ENCODE measurements at regions not wholly inside any gene's neighbourhood (a gene's known extent, or its start where the extent isn't known, plus 50 kb on each side); places are given as distances from the start of the nearest gene placed in this dataset.
A peak's percentile ranks its signal among the peaks of the same experiment; 100 is the strongest.

DNA sequence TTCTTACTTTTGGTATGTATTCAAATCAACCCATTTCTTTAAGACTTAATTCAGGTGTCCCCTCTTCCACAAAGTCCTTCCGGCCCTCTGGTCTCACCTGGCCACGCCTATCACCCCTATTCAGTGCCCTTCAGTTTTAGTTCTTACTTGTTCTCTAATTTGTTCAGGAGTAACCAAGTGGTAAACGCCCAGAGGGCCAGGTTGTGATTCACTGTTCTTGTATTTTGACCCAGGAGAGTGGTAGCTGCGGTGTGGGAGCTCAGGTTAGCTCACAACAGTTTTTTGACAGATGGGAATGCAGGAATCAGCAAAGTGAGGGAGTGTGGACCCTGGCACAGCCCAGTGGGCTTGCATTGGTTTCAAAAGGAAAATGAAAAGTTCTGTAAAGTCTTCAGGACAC is 81.7 kb upstream of the RIPOR2 start:
- ATAC-seq: no peak
- TF ChIP-seq ARNTL (CRISPR knock-in tag; IDR thresholded peaks at IDR 0.05; ENCODE audit: borderline replicate concordance, low read depth) (no peak), ZNF70 (CRISPR knock-in tag; IDR thresholded peaks at IDR 0.05) (no peak), CSDC2 (CRISPR knock-in tag; IDR thresholded peaks at IDR 0.05) (no peak), ZNF565 (CRISPR knock-in tag; conservative IDR thresholded peaks at IDR 0.05; ENCODE audit: low read depth) (no peak), TOX (CRISPR knock-in tag; IDR thresholded peaks at IDR 0.05; ENCODE audit: borderline replicate concordance) (no peak), ZFP3 (CRISPR knock-in tag; IDR thresholded peaks at IDR 0.05) (no peak), OSR1 (CRISPR knock-in tag; IDR thresholded peaks at IDR 0.05) (no peak), GLIS3 (CRISPR knock-in tag; IDR thresholded peaks at IDR 0.05) (no peak), POU6F1 (CRISPR knock-in tag; IDR thresholded peaks at IDR 0.05; ENCODE audit: borderline replicate concordance, low read depth) (no peak), ZC3H10 (CRISPR knock-in tag; IDR thresholded peaks at IDR 0.05) (no peak), ZFP30 (CRISPR knock-in tag; IDR thresholded peaks at IDR 0.05) (no peak), ISL1 (CRISPR knock-in tag; IDR thresholded peaks at IDR 0.05) (no peak), SNAI2 (CRISPR knock-in tag; IDR thresholded peaks at IDR 0.05) (no peak), TCF4 (CRISPR knock-in tag; IDR thresholded peaks at IDR 0.05; ENCODE audit: borderline replicate concordance) (no peak), PATZ1 (CRISPR knock-in tag; IDR thresholded peaks at IDR 0.05; ENCODE audit: borderline replicate concordance) (no peak), PPARA (CRISPR knock-in tag; IDR thresholded peaks at IDR 0.05; ENCODE audit: borderline replicate concordance) (no peak), BACH2 (CRISPR knock-in tag; IDR thresholded peaks at IDR 0.05; ENCODE audit: borderline replicate concordance) (no peak)
- TF ChIP-seq, protein P1, sequence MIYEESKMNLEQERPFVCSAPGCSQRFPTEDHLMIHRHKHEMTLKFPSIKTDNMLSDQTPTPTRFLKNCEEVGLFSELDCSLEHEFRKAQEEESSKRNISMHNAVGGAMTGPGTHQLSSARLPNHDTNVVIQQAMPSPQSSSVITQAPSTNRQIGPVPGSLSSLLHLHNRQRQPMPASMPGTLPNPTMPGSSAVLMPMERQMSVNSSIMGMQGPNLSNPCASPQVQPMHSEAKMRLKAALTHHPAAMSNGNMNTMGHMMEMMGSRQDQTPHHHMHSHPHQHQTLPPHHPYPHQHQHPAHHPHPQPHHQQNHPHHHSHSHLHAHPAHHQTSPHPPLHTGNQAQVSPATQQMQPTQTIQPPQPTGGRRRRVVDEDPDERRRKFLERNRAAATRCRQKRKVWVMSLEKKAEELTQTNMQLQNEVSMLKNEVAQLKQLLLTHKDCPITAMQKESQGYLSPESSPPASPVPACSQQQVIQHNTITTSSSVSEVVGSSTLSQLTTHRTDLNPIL (CRISPR knock-in tag; IDR thresholded peaks at IDR 0.05; ENCODE audit: low read depth): no peak
- TF ChIP-seq, protein P2, sequence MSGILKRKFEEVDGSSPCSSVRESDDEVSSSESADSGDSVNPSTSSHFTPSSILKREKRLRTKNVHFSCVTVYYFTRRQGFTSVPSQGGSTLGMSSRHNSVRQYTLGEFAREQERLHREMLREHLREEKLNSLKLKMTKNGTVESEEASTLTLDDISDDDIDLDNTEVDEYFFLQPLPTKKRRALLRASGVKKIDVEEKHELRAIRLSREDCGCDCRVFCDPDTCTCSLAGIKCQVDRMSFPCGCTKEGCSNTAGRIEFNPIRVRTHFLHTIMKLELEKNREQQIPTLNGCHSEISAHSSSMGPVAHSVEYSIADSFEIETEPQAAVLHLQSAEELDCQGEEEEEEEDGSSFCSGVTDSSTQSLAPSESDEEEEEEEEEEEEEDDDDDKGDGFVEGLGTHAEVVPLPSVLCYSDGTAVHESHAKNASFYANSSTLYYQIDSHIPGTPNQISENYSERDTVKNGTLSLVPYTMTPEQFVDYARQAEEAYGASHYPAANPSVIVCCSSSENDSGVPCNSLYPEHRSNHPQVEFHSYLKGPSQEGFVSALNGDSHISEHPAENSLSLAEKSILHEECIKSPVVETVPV (CRISPR knock-in tag; IDR thresholded peaks at IDR 0.05): no peak

DNA sequence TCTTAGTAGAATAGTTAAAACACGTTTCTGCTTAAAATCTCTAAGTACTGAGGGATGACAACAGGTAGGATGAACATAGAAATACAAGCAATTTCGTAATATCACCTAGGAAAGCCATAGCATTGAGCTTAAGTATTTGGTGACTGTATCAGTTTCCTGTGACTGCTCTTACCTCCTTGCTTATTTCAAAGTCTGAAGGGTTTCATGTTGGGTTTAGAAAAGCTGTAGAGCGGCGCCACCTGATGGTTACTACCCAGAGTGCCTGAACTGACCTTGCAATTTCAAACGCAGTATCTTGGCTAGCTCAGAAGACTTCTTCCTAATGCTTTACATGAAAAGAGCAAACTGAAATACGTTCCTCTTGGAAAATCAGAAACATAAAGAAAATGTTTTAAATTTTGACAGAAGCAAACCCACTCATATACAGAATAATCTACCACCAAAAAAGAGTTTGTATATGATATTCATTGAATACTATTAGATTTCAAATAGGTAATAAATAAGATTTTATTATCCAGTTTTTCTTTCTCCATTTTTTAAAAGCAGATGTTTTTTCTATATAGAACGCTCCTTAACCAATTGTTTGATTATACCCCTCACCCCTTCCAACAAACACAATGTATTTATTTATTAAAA is 82.3 kb upstream of the RIPOR2 start:
- TF ChIP-seq RARB (CRISPR knock-in tag; IDR thresholded peaks at IDR 0.05) (no peak), TCF4 (CRISPR knock-in tag; IDR thresholded peaks at IDR 0.05; ENCODE audit: borderline replicate concordance) (no peak), ZNF8 (CRISPR knock-in tag; IDR thresholded peaks at IDR 0.05) (no peak), ZC3H10 (CRISPR knock-in tag; IDR thresholded peaks at IDR 0.05) (no peak), POU6F1 (CRISPR knock-in tag; IDR thresholded peaks at IDR 0.05; ENCODE audit: borderline replicate concordance, low read depth) (no peak), PPARA (CRISPR knock-in tag; IDR thresholded peaks at IDR 0.05; ENCODE audit: borderline replicate concordance) (no peak), ZFP3 (CRISPR knock-in tag; IDR thresholded peaks at IDR 0.05) (no peak), ESRRG (CRISPR knock-in tag; IDR thresholded peaks at IDR 0.05) (no peak), ZFP30 (CRISPR knock-in tag; IDR thresholded peaks at IDR 0.05) (no peak), CSDC2 (CRISPR knock-in tag; IDR thresholded peaks at IDR 0.05) (no peak), ZNF565 (CRISPR knock-in tag; conservative IDR thresholded peaks at IDR 0.05; ENCODE audit: low read depth) (no peak), SNAI2 (CRISPR knock-in tag; IDR thresholded peaks at IDR 0.05) (no peak), ARNTL (CRISPR knock-in tag; IDR thresholded peaks at IDR 0.05; ENCODE audit: borderline replicate concordance, low read depth) (no peak), BACH2 (CRISPR knock-in tag; IDR thresholded peaks at IDR 0.05; ENCODE audit: borderline replicate concordance) (no peak)
- TF ChIP-seq, protein P1 (CRISPR knock-in tag; IDR thresholded peaks at IDR 0.05; ENCODE audit: low read depth): no peak
- ATAC-seq: peak; percentile 43; the same call in 1 of the 3 replicates

Measured in SK-N-SH treated with all-trans-retinoic acid at 6 μM for 48 hours (cell line).